HG03175 (cell line): ENCODE measurements at regions not wholly inside any gene's neighbourhood (a gene's known extent, or its start where the extent isn't known, plus 50 kb on each side); places are given as distances from the start of the nearest gene placed in this dataset.
"Not testable (repeated sequence)": the region's sequence is repeated elsewhere in the genome, so short reads cannot be mapped to it uniquely, and the experiment has no call there.

Source experiments
- ATAC-seq: cut with Tn5 transposase; IDR thresholded peaks from one replicate; pipeline ENCODE4 v1.9.1; 2021; ENCODE audit warnings: mild to moderate bottlenecking, moderate library complexity; ENCODE audit not compliant: unreplicated experiment

GRCh38 chr20:40848526-40848925, 159.5 kb upstream of the MAFB start:
- no peak for ATAC-seq

- no peak for ATAC-seq
Measured at GRCh38 chr20:40849456-40849855, 160.4 kb upstream of the MAFB start.

GRCh38 chr20:40851051-40851450, 162.0 kb upstream of the MAFB start:
- no peak for ATAC-seq

GRCh38 chr20:40855269-40855668, 166.2 kb upstream of the MAFB start:
- ATAC-seq = no peak

- ATAC-seq = no peak
Measured at GRCh38 chr20:40856653-40857052, 167.6 kb upstream of the MAFB start.

- no peak for ATAC-seq
Measured at GRCh38 chr20:40860487-40860902, 168.1 kb upstream of the TOP1 start.

- no peak for ATAC-seq
Measured at GRCh38 chr20:40861427-40862008, 167.1 kb upstream of the TOP1 start.

- no peak for ATAC-seq
Measured at GRCh38 chr20:40863355-40863919, 165.2 kb upstream of the TOP1 start.

- no peak for ATAC-seq
Measured at GRCh38 chr20:40864470-40864869, 164.2 kb upstream of the TOP1 start.

- ATAC-seq = no peak
Measured at GRCh38 chr20:40865095-40865494, 163.5 kb upstream of the TOP1 start.

- no peak for ATAC-seq
Measured at GRCh38 chr20:40866056-40866455, 162.6 kb upstream of the TOP1 start.

- ATAC-seq = no peak
Measured at GRCh38 chr20:40868551-40869217, 159.9 kb upstream of the TOP1 start.

GRCh38 chr20:40869218-40870147, 159.1 kb upstream of the TOP1 start:
- no peak for ATAC-seq

- ATAC-seq = no peak
Measured at GRCh38 chr20:40875116-40876085, 153.2 kb upstream of the TOP1 start.

- ATAC-seq = not testable (repeated sequence)
Measured at GRCh38 chr20:40878099-40878498, 150.5 kb upstream of the TOP1 start.

- ATAC-seq = no peak
Measured at GRCh38 chr20:40880063-40880728, 148.4 kb upstream of the TOP1 start.

GRCh38 chr20:40880729-40881109, 147.9 kb upstream of the TOP1 start:
- no peak for ATAC-seq

- no peak for ATAC-seq
Measured at GRCh38 chr20:40882152-40882551, 146.5 kb upstream of the TOP1 start.

GRCh38 chr20:40883097-40883496, 145.5 kb upstream of the TOP1 start:
- no peak for ATAC-seq

- ATAC-seq = no peak
Measured at GRCh38 chr20:40887105-40887504, 141.5 kb upstream of the TOP1 start.
